Testis (tissue), 2 donors: ENCODE measurements at regions not wholly inside any gene's neighbourhood (a gene's known extent, or its start where the extent isn't known, plus 50 kb on each side); places are given as distances from the start of the nearest gene placed in this dataset.

Experiments used
- DNase-seq: peaks from one replicate; pipeline ENCODE4 v3.0.0-alpha.2; 2019
- H3K27ac ChIP-seq, 2 donors: fragments of 200-600 bp; sonication (generic); one replicate each; pipeline ENCODE4 v1.5.1; 2019
- H3K27me3 ChIP-seq: fragments of 200-600 bp; sonication (generic); one replicate; pipeline ENCODE4 v1.5.1; 2019
- H3K36me3 ChIP-seq: fragments of 200-600 bp; sonication (generic); one replicate; pipeline ENCODE4 v1.5.1; 2017; ENCODE audit warnings: low read depth; ENCODE audit errors: missing control alignments
- H3K4me1 ChIP-seq: fragments of 200-600 bp; sonication (generic); one replicate; pipeline ENCODE4 v1.5.1; 2019
- H3K4me3 ChIP-seq, 2 donors: fragments of 200-600 bp; sonication (generic); one replicate each; pipeline ENCODE4 v1.5.1; 2017 to 2019
- H3K9me3 ChIP-seq: fragments of 200-600 bp; sonication (generic); one replicate; pipeline ENCODE4 v1.5.1; 2017
- POLR2A ChIP-seq: fragments of 450-650 bp; IDR thresholded peaks from one replicate; pipeline ENCODE4 v1.6.1; 2017; ENCODE audit warnings: antibody characterized with exemption, mild to moderate bottlenecking, moderate library complexity
- WGBS, 2 donors: methylation state at CpG; one replicate each; pipeline ENCODE4 v1.1.5; 2018; 5-methylcytosine and 5-hydroxymethylcytosine counted together
- intact Hi-C: fragments of 100-400 bp; cut with DNase I; formaldehyde crosslinking; loops from one replicate; pipeline ENCODE4 v1.15.1; 2023; ENCODE audit warnings: low total_unique reads
- TF ChIP-seq, protein P1 (sequence below), 3 experiments: fragments of 450-650 bp in 2 of 3; fragments of 200-600 bp in 1 of 3; sonication (generic) in 1 of 3; IDR thresholded peaks; one replicate each; pipeline ENCODE4 v1.5.1; 2016 to 2019; ENCODE audit warnings: antibody characterized with exemption in 3 of 3, mild to moderate bottlenecking in 2 of 3, moderate library complexity in 1 of 3

- intact Hi-C loops: no loop called here
- Histone ChIP-seq H3K4me1 (no peaks in the 10 kb centered on the region), H3K9me3 (no peaks in the 10 kb centered on the region), H3K36me3 (no peaks in the 10 kb centered on the region), H3K4me3 (no peak overlapping the region), H3K27ac (no peak overlapping the region), H3K27me3 (no peaks in the 10 kb centered on the region)
- DNase-seq: no peak
- TF ChIP-seq POLR2A: no peak
- TF ChIP-seq, protein P1, sequence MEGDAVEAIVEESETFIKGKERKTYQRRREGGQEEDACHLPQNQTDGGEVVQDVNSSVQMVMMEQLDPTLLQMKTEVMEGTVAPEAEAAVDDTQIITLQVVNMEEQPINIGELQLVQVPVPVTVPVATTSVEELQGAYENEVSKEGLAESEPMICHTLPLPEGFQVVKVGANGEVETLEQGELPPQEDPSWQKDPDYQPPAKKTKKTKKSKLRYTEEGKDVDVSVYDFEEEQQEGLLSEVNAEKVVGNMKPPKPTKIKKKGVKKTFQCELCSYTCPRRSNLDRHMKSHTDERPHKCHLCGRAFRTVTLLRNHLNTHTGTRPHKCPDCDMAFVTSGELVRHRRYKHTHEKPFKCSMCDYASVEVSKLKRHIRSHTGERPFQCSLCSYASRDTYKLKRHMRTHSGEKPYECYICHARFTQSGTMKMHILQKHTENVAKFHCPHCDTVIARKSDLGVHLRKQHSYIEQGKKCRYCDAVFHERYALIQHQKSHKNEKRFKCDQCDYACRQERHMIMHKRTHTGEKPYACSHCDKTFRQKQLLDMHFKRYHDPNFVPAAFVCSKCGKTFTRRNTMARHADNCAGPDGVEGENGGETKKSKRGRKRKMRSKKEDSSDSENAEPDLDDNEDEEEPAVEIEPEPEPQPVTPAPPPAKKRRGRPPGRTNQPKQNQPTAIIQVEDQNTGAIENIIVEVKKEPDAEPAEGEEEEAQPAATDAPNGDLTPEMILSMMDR (IDR thresholded peaks at IDR 0.05): no peak
- WGBS, 2 donors: 78 to 88% methylated on average over 9 of the region's 9 CpGs
These were observed 145.5 kb downstream of the CYP26B1 start for GRCh38 chr2:72001937-72002690.

DNA sequence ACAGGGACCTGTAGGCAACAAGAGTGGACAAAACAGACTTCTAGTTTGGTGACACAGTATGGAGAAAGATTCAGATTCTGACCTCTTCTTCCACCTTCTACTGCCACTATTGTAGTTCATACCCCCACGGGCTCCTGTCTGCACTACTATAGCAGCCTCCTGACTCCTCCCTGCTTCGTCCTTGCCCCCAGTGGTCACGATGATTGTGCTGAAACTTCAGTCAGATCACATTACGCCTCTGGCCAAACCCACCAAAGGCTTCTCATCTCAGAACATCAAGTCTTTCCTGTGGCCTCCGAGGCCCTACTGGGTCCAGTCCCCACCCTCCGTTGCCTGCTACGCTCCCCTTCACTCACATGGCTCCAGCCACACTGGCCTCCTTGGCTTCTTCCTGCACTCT, 147.6 kb downstream of the CYP26B1 start:
- no peaks in the 10 kb centered on the region for H3K27me3 ChIP-seq
- H3K9me3 ChIP-seq: no peaks in the 10 kb centered on the region
- H3K36me3 ChIP-seq: no peaks in the 10 kb centered on the region
- no peak for DNase-seq
- intact Hi-C loops: no loop called here
- WGBS, 2 donors: 83 to 84% methylated on average over 7 of the region's 7 CpGs
- H3K4me1 ChIP-seq: no peaks in the 10 kb centered on the region
- no peak overlapping the region for H3K27ac ChIP-seq
- no peak overlapping the region for H3K4me3 ChIP-seq
- no peak for TF ChIP-seq POLR2A
- TF ChIP-seq, protein P1 (IDR thresholded peaks at IDR 0.05): no peak

- no peaks in the 10 kb centered on the region for H3K36me3 ChIP-seq
- no peak overlapping the region for H3K4me3 ChIP-seq
- intact Hi-C loops: no loop called here
- no peak for TF ChIP-seq POLR2A
- TF ChIP-seq, protein P1 (IDR thresholded peaks at IDR 0.05): no peak
- 88 to 93% methylated on average over 5 of the region's 5 CpGs for WGBS, 2 donors
- H3K27me3 ChIP-seq: no peaks in the 10 kb centered on the region
- no peak for DNase-seq
- no peaks in the 10 kb centered on the region for H3K9me3 ChIP-seq
- H3K27ac ChIP-seq: no peak overlapping the region
- no peaks in the 10 kb centered on the region for H3K4me1 ChIP-seq
These were observed 148.1 kb downstream of the CYP26B1 start for GRCh38 chr2:71999580-71999979.

- no peak overlapping the region for H3K4me3 ChIP-seq
- no peaks in the 10 kb centered on the region for H3K9me3 ChIP-seq
- H3K36me3 ChIP-seq: no peaks in the 10 kb centered on the region
- TF ChIP-seq, protein P1 (IDR thresholded peaks at IDR 0.05): no peak
- TF ChIP-seq POLR2A: no peak
- H3K27me3 ChIP-seq: no peaks in the 10 kb centered on the region
- H3K27ac ChIP-seq: no peak overlapping the region
- intact Hi-C loops: no loop called here
- H3K4me1 ChIP-seq: no peaks in the 10 kb centered on the region
- no peak for DNase-seq
These were observed 149.8 kb downstream of the CYP26B1 start for GRCh38 chr2:71997843-71998242.

GRCh38 chr2:71995067-71995665, 152.5 kb downstream of the CYP26B1 start:
- intact Hi-C loops: no loop called here

More at GRCh38 chr2:71995067-71995665, 152.5 kb downstream of the CYP26B1 start:
- 78 to 79% methylated on average over 3 of the region's 3 CpGs for WGBS, 2 donors
- DNase-seq: no peak
- TF ChIP-seq POLR2A: no peak
- TF ChIP-seq, protein P1 (IDR thresholded peaks at IDR 0.05): peak in 2 of 3 experiments; percentile 21 to 37
- Histone ChIP-seq H3K4me1 (no peaks in the 10 kb centered on the region), H3K36me3 (no peaks in the 10 kb centered on the region), H3K4me3 (no peak overlapping the region), H3K27me3 (no peaks in the 10 kb centered on the region), H3K9me3 (no peaks in the 10 kb centered on the region), H3K27ac (no peak overlapping the region)
